Stomach (tissue), 4 donors: ENCODE measurements at regions not wholly inside any gene's neighbourhood (a gene's known extent, or its start where the extent isn't known, plus 50 kb on each side); places are given as distances from the start of the nearest gene placed in this dataset.

Experiments used
- POLR2A ChIP-seq, 4 donors: fragments of 450-650 bp; IDR thresholded peaks; one replicate each; pipeline ENCODE4 v1.6.1; 2016; ENCODE audit warnings: antibody characterized with exemption in 4 of 4, control low read depth in 2 of 4, mild to moderate bottlenecking in 1 of 4, moderate library complexity in 1 of 4
- TF ChIP-seq, protein P1 (sequence below), 7 experiments: fragments of 450-650 bp in 4 of 7; fragments of 200-600 bp in 3 of 7; sonication (generic) in 3 of 7; IDR thresholded peaks; one replicate each; pipeline ENCODE4 v1.5.1; 2016 to 2019; ENCODE audit warnings: antibody characterized with exemption in 7 of 7, control low read depth in 2 of 7, mild to moderate bottlenecking in 1 of 7

DNA sequence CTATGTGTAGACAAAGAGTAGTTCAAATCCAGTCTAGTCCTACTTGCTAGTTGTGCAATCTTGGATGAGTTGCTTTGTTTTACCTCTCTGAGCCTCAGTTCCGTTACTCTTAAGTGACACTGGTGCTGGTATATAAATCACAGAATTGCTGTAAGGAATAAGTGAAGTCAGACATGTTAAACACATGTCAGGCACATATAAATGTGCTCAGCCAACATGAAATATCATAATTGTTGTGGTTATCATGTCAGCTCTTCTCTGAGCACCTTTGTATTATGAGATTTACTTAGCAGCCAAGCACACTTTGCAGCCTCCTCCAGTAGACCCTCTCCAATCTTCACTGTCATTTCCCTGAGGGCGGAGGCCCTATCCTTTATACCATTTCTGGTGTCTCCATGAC is 87.9 kb upstream of the PAK3 start:
- TF ChIP-seq, protein P1, sequence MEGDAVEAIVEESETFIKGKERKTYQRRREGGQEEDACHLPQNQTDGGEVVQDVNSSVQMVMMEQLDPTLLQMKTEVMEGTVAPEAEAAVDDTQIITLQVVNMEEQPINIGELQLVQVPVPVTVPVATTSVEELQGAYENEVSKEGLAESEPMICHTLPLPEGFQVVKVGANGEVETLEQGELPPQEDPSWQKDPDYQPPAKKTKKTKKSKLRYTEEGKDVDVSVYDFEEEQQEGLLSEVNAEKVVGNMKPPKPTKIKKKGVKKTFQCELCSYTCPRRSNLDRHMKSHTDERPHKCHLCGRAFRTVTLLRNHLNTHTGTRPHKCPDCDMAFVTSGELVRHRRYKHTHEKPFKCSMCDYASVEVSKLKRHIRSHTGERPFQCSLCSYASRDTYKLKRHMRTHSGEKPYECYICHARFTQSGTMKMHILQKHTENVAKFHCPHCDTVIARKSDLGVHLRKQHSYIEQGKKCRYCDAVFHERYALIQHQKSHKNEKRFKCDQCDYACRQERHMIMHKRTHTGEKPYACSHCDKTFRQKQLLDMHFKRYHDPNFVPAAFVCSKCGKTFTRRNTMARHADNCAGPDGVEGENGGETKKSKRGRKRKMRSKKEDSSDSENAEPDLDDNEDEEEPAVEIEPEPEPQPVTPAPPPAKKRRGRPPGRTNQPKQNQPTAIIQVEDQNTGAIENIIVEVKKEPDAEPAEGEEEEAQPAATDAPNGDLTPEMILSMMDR (IDR thresholded peaks at IDR 0.05): no peak
- no peak for TF ChIP-seq POLR2A (IDR thresholded peaks at IDR 0.05)
